SK-N-SH (cell line): ENCODE measurements at regions not wholly inside any gene's neighbourhood (a gene's known extent, or its start where the extent isn't known, plus 50 kb on each side); places are given as distances from the start of the nearest gene placed in this dataset.

ENCODE experiments used
- CTCF ChIA-PET: fragments of 300-600, 350-600 bp; formaldehyde crosslinking; extraction: SDS; loops from one replicate; lab custom pipeline; 2021; lab: Yijun Ruan, JAX
- POLR2A ChIA-PET: fragments of 350-600 bp; sonication (Branson Sonifier 250); formaldehyde crosslinking; extraction: SDS; loops from one replicate; lab custom pipeline; 2020; ENCODE audit warnings: antibody characterized with exemption, inconsistent platforms; lab: Yijun Ruan, JAX
- DNase-seq: peaks from one replicate; pipeline ENCODE4 v3.0.0; 2012
- H2AFZ ChIP-seq: fragments of 200-600 bp; sonication (generic); 2 replicates; pipeline ENCODE4 v1.8.1; 2016; ENCODE audit warnings: antibody characterized with exemption, mild to moderate bottlenecking, low read depth
- H3F3A ChIP-seq: fragments of 200-600 bp; sonication (generic); replicated peaks from 2 replicates; pipeline ENCODE3; 2016; ENCODE audit warnings: antibody characterized with exemption, mild to moderate bottlenecking; ENCODE audit not compliant: insufficient read depth
- H3K27ac ChIP-seq, 2 experiments: fragments of 200-500 bp in 1 of 2; fragments of 200-600 bp in 1 of 2; sonication (Bioruptor generic) in 1 of 2; sonication (generic), shearing (Covaris generic) in 1 of 2; 2 replicates each; pipeline versions ENCODE4 v1.5.1 to v1.6.1; 2014 to 2016; ENCODE audit warnings: low read depth in 2 of 2, inconsistent platforms in 1 of 2, low read length in 1 of 2, mild to moderate bottlenecking in 1 of 2, mixed read lengths in 1 of 2
- H3K27me3 ChIP-seq: fragments of 200-600 bp; sonication (generic), shearing (Covaris generic); 2 replicates; pipeline ENCODE4 v1.6.1; 2016; ENCODE audit warnings: mixed run types; ENCODE audit not compliant: insufficient read depth
- H3K36me3 ChIP-seq, 2 experiments: fragments of 200-500 bp in 1 of 2; fragments of 200-600 bp in 1 of 2; sonication (Bioruptor generic) in 1 of 2; sonication (generic) in 1 of 2; replicated peaks in 1 of 2; 2 replicates each; pipeline versions ENCODE3 to v1.5.1; 2014 to 2016; ENCODE audit warnings: low read length in 1 of 2, mild to moderate bottlenecking in 1 of 2; ENCODE audit not compliant: insufficient read depth in 2 of 2, control insufficient read depth in 1 of 2
- H3K4me1 ChIP-seq, 2 experiments: fragments of 200-500 bp in 1 of 2; fragments of 200-600 bp in 1 of 2; sonication (Bioruptor generic) in 1 of 2; sonication (generic), shearing (Covaris generic) in 1 of 2; 2 replicates each; pipeline versions ENCODE4 v1.5.1 to v1.6.1; 2014 to 2016; ENCODE audit warnings: low read depth in 1 of 2, low read length in 1 of 2, mixed run types in 1 of 2; ENCODE audit not compliant: insufficient read depth in 2 of 2, control insufficient read depth in 1 of 2
- H3K4me2 ChIP-seq: fragments of 200-600 bp; sonication (generic), shearing (Covaris generic); 2 replicates; pipeline ENCODE4 v1.6.1; 2017; ENCODE audit warnings: mixed run types
- H3K4me3 ChIP-seq, 2 experiments: fragments of 200-500 bp in 1 of 2; fragments of 200-600 bp in 1 of 2; sonication (Bioruptor generic) in 1 of 2; sonication (generic), shearing (Covaris generic) in 1 of 2; 2 replicates each; pipeline versions ENCODE4 v1.5.1 to v1.8.1; 2014 to 2016; ENCODE audit warnings: low read depth in 2 of 2, inconsistent platforms in 1 of 2, low read length in 1 of 2, mild to moderate bottlenecking in 1 of 2, mixed read lengths in 1 of 2, moderate library complexity in 1 of 2
- H3K79me2 ChIP-seq: fragments of 200-600 bp; sonication (generic); 2 replicates; pipeline ENCODE4 v1.8.1; 2017; ENCODE audit warnings: mild to moderate bottlenecking; ENCODE audit not compliant: insufficient read depth
- H3K9ac ChIP-seq: fragments of 200-600 bp; sonication (generic); 2 replicates; pipeline ENCODE4 v1.6.1; 2017; ENCODE audit warnings: mixed run types
- H3K9me2 ChIP-seq: fragments of 200-600 bp; sonication (generic); 2 replicates; pipeline ENCODE4 v1.6.1; 2017; ENCODE audit warnings: mixed run types
- H3K9me3 ChIP-seq: fragments of 200-600 bp; sonication (generic); 2 replicates; pipeline ENCODE4 v1.6.1; 2017; ENCODE audit warnings: mixed run types, mild to moderate bottlenecking, moderate library complexity
- H4K20me1 ChIP-seq: fragments of 200-600 bp; sonication (generic); 2 replicates; pipeline ENCODE4 v1.6.1; 2017; ENCODE audit warnings: mild to moderate bottlenecking, mixed run types; ENCODE audit not compliant: insufficient read depth
- CHD2 ChIP-seq: fragments of 150-350 bp; IDR thresholded peaks from 2 replicates; pipeline ENCODE4 v1.6.1; 2018; ENCODE audit warnings: low read length; ENCODE audit not compliant: partially characterized antibody
- ELF1 ChIP-seq: IDR thresholded peaks from 2 replicates; pipeline ENCODE4 v1.4.0; 2012
- FOSL2 ChIP-seq: IDR thresholded peaks from 2 replicates; pipeline ENCODE4 v1.4.0; 2012; ENCODE audit warnings: low read depth, mild to moderate bottlenecking, moderate library complexity, borderline replicate concordance
- GABPA ChIP-seq: IDR thresholded peaks from 2 replicates; pipeline ENCODE4 v1.4.0; 2012; ENCODE audit warnings: low read depth, mild to moderate bottlenecking
- GATA2 ChIP-seq: sonication (generic); formaldehyde crosslinking; IDR thresholded peaks from 2 replicates; pipeline ENCODE4 v1.5.0; 2020; ENCODE audit warnings: mild to moderate bottlenecking, missing genetic modification reagents
- NFIC ChIP-seq: IDR thresholded peaks from 2 replicates; pipeline ENCODE4 v1.4.0; 2012; ENCODE audit warnings: borderline replicate concordance
- NRF1 ChIP-seq: IDR thresholded peaks from 2 replicates; pipeline ENCODE4 v1.6.1; 2012; ENCODE audit warnings: low read depth, mild to moderate bottlenecking, low read length
- POLR2AphosphoS5 ChIP-seq: IDR thresholded peaks from 2 replicates; pipeline ENCODE4 v1.6.1; 2012; ENCODE audit warnings: low read depth, low read length
- RAD21 ChIP-seq: IDR thresholded peaks from 2 replicates; pipeline ENCODE4 v1.6.1; 2012; ENCODE audit warnings: mild to moderate bottlenecking, low read length
- RCOR1 ChIP-seq: fragments of 150-350 bp; IDR thresholded peaks from 2 replicates; pipeline ENCODE4 v1.6.1; 2017; ENCODE audit warnings: antibody characterized with exemption, low read length
- RFX5 ChIP-seq: IDR thresholded peaks from 2 replicates; pipeline ENCODE4 v1.6.1; 2012; ENCODE audit warnings: mild to moderate bottlenecking, improper control_type of control experiment, low read length
- RXRA ChIP-seq: IDR thresholded peaks from 2 replicates; pipeline ENCODE4 v1.4.0; 2012; ENCODE audit warnings: low read depth, mild to moderate bottlenecking, borderline replicate concordance
- SMC3 ChIP-seq: IDR thresholded peaks from 2 replicates; pipeline ENCODE4 v1.6.1; 2012; ENCODE audit warnings: low read depth, low read length, improper control_type of control experiment
- TAF1 ChIP-seq: IDR thresholded peaks from 2 replicates; pipeline ENCODE4 v1.6.1; 2012; ENCODE audit warnings: low read depth, mild to moderate bottlenecking, low read length, moderate library complexity, borderline replicate concordance
- TEAD4 ChIP-seq: IDR thresholded peaks from 2 replicates; pipeline ENCODE4 v1.4.0; 2012; ENCODE audit warnings: mild to moderate bottlenecking, borderline replicate concordance; ENCODE audit not compliant: insufficient read depth
- WGBS: methylation state at CpG from one replicate; pipeline ENCODE4 v1.1.6; 2017; ENCODE audit warnings: low lambda C conversion rate; 5-methylcytosine and 5-hydroxymethylcytosine counted together
- TF ChIP-seq, protein P1 (sequence below): IDR thresholded peaks from 2 replicates; pipeline ENCODE4 v1.4.0; 2012; ENCODE audit warnings: low read depth
- TF ChIP-seq, protein P2 (sequence below): IDR thresholded peaks from 2 replicates; pipeline ENCODE4; 2012
- TF ChIP-seq, protein P3 (sequence below): IDR thresholded peaks from 2 replicates; pipeline ENCODE4 v1.4.0; 2012; ENCODE audit warnings: low read depth, borderline replicate concordance
- TF ChIP-seq, protein P4 (sequence below): fragments of 150-350 bp; IDR thresholded peaks from 2 replicates; pipeline ENCODE4 v1.6.1; 2016; ENCODE audit warnings: mild to moderate bottlenecking, low read depth, low read length
- TF ChIP-seq, protein P5 (sequence below): fragments of 200-600 bp; sonication (generic); IDR thresholded peaks from 2 replicates; pipeline ENCODE4 v1.6.1; 2017; ENCODE audit warnings: antibody characterized with exemption, mild to moderate bottlenecking, moderate library complexity
- TF ChIP-seq, protein P6 (sequence below): fragments of 150-350 bp; IDR thresholded peaks from 2 replicates; pipeline ENCODE4 v1.6.1; 2017; ENCODE audit warnings: antibody characterized with exemption, low read length, low read depth, borderline replicate concordance

DNA sequence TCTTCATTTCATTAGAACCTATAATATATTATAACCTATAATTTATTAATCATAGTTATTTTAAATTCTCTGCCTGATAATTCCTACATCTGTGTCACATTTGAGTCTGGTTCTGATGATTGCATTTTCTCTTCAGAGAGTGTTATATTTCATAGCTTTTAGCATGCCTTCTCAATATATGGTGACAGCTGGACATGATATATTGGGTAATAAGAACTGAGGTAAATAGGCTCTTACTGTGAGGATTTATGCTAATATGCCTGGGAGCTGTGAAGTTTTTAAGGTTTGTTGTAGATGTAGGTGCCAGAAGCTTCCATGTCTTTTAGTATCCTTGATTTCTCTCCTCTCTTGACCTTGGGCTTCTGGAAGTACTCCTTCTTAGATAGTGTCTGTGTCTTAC, 325.9 kb upstream of the SEMA3D start:
- no peak overlapping the region for H3K4me3 ChIP-seq
- peaks cover 0 to 10% of the 10 kb centered on the region in 2 experiments; a peak in 2 of 4 replicates for H3K4me1 ChIP-seq
- no peak overlapping the region for H2AFZ ChIP-seq
- no peak for DNase-seq
- POLR2A ChIA-PET, result no interaction called here
- no peaks in the 10 kb centered on the region for H3K9me2 ChIP-seq
- H3K9me3 ChIP-seq, result no peaks in the 10 kb centered on the region
- H3K4me2 ChIP-seq, result no peak overlapping the region
- no peaks in the 10 kb centered on the region for H3K79me2 ChIP-seq
- no peaks in the 10 kb centered on the region for H3K36me3 ChIP-seq
- H3K9ac ChIP-seq, result no peak overlapping the region
- H4K20me1 ChIP-seq, result no peaks in the 10 kb centered on the region
- H3K27ac ChIP-seq, result no peak overlapping the region
- no peaks in the 10 kb centered on the region for H3K27me3 ChIP-seq
- TF ChIP-seq RAD21 (no peak), GABPA (no peak), POLR2AphosphoS5 (no peak), FOSL2 (no peak), SMC3 (no peak), ELF1 (no peak), NFIC (no peak), TAF1 (no peak), RFX5 (no peak), RCOR1 (no peak)
- TF ChIP-seq, protein P1, sequence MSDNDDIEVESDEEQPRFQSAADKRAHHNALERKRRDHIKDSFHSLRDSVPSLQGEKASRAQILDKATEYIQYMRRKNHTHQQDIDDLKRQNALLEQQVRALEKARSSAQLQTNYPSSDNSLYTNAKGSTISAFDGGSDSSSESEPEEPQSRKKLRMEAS, result no peak
- TF ChIP-seq, protein P2, sequence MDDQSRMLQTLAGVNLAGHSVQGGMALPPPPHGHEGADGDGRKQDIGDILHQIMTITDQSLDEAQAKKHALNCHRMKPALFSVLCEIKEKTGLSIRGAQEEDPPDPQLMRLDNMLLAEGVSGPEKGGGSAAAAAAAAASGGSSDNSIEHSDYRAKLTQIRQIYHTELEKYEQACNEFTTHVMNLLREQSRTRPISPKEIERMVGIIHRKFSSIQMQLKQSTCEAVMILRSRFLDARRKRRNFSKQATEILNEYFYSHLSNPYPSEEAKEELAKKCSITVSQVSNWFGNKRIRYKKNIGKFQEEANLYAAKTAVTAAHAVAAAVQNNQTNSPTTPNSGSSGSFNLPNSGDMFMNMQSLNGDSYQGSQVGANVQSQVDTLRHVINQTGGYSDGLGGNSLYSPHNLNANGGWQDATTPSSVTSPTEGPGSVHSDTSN, result no peak
- TF ChIP-seq, protein P3, sequence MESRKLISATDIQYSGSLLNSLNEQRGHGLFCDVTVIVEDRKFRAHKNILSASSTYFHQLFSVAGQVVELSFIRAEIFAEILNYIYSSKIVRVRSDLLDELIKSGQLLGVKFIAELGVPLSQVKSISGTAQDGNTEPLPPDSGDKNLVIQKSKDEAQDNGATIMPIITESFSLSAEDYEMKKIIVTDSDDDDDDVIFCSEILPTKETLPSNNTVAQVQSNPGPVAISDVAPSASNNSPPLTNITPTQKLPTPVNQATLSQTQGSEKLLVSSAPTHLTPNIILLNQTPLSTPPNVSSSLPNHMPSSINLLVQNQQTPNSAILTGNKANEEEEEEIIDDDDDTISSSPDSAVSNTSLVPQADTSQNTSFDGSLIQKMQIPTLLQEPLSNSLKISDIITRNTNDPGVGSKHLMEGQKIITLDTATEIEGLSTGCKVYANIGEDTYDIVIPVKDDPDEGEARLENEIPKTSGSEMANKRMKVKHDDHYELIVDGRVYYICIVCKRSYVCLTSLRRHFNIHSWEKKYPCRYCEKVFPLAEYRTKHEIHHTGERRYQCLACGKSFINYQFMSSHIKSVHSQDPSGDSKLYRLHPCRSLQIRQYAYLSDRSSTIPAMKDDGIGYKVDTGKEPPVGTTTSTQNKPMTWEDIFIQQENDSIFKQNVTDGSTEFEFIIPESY, result no peak
- TF ChIP-seq, protein P4, sequence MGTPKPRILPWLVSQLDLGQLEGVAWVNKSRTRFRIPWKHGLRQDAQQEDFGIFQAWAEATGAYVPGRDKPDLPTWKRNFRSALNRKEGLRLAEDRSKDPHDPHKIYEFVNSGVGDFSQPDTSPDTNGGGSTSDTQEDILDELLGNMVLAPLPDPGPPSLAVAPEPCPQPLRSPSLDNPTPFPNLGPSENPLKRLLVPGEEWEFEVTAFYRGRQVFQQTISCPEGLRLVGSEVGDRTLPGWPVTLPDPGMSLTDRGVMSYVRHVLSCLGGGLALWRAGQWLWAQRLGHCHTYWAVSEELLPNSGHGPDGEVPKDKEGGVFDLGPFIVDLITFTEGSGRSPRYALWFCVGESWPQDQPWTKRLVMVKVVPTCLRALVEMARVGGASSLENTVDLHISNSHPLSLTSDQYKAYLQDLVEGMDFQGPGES, result no peak
- H3F3A ChIP-seq, result no peaks in the 10 kb centered on the region
- CTCF ChIA-PET, result interaction anchor here (0.7 to 1.6 kb wide), 4 partner anchors 19 to 42 kb away, joined by 3 to 4 read pairs (median 3); no protein-coding TSS in a partner anchor

DNA sequence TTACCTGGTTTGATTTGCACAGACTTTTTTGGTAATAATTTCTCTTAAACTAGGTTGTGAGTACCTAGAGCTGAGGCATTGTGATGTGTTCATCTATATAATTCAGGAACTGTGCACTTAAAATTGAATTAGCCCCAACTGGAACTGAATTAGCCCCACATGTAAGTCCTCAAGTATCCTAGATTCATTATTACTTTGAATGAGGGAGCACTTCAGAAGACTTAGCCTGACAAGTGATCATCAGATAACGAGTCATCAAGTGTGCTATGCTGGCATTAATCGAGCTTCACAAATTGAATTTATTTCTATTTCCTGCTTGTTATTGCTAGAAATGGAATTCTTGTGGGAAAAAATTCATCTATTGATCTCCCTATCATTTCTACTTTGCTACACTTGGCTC, 323.4 kb upstream of the SEMA3D start:
- ChIA-PET POLR2A (no interaction called here), CTCF (interaction anchor here (1.7 kb wide), 1 partner anchor 240 kb away, joined by 4 read pairs; no protein-coding TSS in a partner anchor)
- Histone ChIP-seq H3K9me3 (no peaks in the 10 kb centered on the region), H2AFZ (peak overlapping the region; percentile 16; the same call in 1 of the 2 replicates), H3K36me3 (no peaks in the 10 kb centered on the region), H3K27ac (peak overlapping the region; percentile 21 to 34; a peak in 3 of 4 replicates), H4K20me1 (no peaks in the 10 kb centered on the region), H3K9me2 (no peaks in the 10 kb centered on the region), H3K79me2 (no peaks in the 10 kb centered on the region), H3K4me3 (no peak overlapping the region), H3F3A (no peaks in the 10 kb centered on the region), H3K4me1 (peaks cover 0 to 10% of the 10 kb centered on the region in 2 experiments; a peak in 2 of 4 replicates), H3K9ac (no peak overlapping the region), H3K4me2 (no peak overlapping the region), H3K27me3 (no peaks in the 10 kb centered on the region)
- 11% methylated on average over 2 of the region's 2 CpGs for WGBS
- peak; percentile 15 for DNase-seq
- TF ChIP-seq RXRA (no peak), GATA2 (CRISPR knock-in tag) (peak; percentile 26; the same call in 1 of the 2 replicates), TEAD4 (peak; percentile 65), CHD2 (peak; percentile 21), NRF1 (no peak), POLR2AphosphoS5 (no peak), RAD21 (no peak)
- TF ChIP-seq, protein P4, result no peak
- TF ChIP-seq, protein P5, sequence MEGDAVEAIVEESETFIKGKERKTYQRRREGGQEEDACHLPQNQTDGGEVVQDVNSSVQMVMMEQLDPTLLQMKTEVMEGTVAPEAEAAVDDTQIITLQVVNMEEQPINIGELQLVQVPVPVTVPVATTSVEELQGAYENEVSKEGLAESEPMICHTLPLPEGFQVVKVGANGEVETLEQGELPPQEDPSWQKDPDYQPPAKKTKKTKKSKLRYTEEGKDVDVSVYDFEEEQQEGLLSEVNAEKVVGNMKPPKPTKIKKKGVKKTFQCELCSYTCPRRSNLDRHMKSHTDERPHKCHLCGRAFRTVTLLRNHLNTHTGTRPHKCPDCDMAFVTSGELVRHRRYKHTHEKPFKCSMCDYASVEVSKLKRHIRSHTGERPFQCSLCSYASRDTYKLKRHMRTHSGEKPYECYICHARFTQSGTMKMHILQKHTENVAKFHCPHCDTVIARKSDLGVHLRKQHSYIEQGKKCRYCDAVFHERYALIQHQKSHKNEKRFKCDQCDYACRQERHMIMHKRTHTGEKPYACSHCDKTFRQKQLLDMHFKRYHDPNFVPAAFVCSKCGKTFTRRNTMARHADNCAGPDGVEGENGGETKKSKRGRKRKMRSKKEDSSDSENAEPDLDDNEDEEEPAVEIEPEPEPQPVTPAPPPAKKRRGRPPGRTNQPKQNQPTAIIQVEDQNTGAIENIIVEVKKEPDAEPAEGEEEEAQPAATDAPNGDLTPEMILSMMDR, result no peak
- TF ChIP-seq, protein P6, sequence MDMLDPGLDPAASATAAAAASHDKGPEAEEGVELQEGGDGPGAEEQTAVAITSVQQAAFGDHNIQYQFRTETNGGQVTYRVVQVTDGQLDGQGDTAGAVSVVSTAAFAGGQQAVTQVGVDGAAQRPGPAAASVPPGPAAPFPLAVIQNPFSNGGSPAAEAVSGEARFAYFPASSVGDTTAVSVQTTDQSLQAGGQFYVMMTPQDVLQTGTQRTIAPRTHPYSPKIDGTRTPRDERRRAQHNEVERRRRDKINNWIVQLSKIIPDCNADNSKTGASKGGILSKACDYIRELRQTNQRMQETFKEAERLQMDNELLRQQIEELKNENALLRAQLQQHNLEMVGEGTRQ, result no peak
